GM21515 (cell line): ENCODE measurements at regions not wholly inside any gene's neighbourhood (a gene's known extent, or its start where the extent isn't known, plus 50 kb on each side); places are given as distances from the start of the nearest gene placed in this dataset.
A peak's percentile ranks its signal among the peaks of the same experiment; 100 is the strongest.

Source experiments
- ATAC-seq: cut with Tn5 transposase; IDR thresholded peaks from one replicate; pipeline ENCODE4 v1.9.1; 2021; ENCODE audit not compliant: unreplicated experiment

DNA sequence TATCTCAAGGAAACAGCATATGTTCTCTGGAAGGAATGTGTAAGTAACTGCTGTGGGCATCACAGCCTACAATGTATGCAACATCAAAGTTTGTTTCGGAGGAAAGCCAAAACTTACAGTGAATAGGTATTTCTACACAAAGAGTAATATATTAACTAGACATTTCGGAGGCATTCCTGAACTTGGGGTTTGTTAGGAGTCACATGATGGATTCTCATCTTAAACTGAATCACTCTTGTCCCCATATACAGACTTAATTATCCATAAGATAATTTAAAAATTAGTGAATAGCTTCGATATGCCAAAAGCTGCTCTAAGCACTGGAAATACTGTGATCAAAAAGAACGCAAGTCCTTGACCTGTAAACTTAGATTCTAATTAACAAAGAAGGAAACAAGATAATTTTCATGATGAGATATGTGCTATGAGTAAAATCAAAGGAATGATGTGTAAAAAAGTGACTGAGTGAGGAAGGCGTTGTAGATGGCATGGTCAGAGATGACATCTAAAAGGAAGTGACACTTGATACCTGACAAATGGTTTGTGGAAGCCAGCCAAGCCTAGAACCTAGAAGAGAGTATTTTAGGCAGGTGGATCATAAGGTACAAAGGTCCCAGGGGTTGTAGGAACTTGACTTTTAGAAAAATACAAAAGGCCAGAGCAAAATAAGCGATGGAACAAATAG is 273.1 kb downstream of the MRPL39 start:
- ATAC-seq: no peak

GRCh38 chr21:25331286-25331685 is 276.0 kb downstream of the MRPL39 start:
- ATAC-seq: no peak

- ATAC-seq: no peak
These were observed 277.0 kb downstream of the MRPL39 start for GRCh38 chr21:25330266-25330665.

GRCh38 chr21:25329227-25329825 is 278.0 kb downstream of the MRPL39 start:
- ATAC-seq: no peak

DNA sequence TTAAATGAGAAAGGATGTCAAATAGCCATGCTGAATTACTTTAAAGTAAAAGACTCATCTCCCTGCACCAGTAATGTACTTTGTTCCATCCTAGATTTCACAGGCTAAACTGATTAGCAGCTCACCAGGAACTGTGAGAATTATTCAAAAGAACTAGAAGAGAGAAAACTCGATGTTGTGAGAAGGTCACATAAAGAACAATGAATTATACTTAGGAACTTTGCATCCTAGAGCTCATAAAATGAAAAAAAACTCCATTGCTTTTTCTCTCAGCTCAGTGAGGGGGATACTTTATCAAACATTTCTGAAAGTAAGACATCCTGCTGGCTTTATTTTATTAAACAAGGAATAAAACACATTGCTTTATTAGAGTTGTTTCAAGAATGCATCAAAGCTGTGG is 278.5 kb downstream of the MRPL39 start:
- ATAC-seq: no peak

DNA sequence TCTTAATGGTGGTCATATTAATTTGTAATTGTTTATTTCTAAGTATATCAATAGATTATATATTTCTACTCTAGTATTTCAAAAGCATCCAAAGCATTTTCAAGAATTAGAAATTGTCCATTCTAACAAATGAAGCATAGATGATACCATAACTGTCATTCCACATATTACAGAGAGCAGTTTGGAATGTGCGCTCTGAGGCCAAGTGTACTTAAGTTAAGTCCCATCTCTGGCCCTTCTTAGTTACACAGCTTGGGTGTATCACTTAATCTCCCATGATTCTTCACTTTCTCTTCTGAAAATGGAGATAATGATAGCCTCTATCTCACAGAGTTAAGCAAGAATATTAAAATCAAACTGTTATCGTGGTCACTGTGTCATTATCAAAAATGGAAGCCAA is 281.1 kb downstream of the MRPL39 start:
- ATAC-seq: no peak

- no peak for ATAC-seq
These were observed 282.6 kb downstream of the MRPL39 start for GRCh38 chr21:25324666-25325065.

GRCh38 chr21:25323356-25323949 is 283.8 kb downstream of the MRPL39 start:
- no peak for ATAC-seq

- ATAC-seq: no peak
These were observed 293.0 kb downstream of the MRPL39 start for GRCh38 chr21:25314247-25314646.

GRCh38 chr21:25313829-25314228 is 293.5 kb downstream of the MRPL39 start:
- ATAC-seq: no peak

- no peak for ATAC-seq
These were observed 299.8 kb downstream of the MRPL39 start for GRCh38 chr21:25307489-25307888.

GRCh38 chr21:25304611-25305010 is 302.7 kb downstream of the MRPL39 start:
- no peak for ATAC-seq

DNA sequence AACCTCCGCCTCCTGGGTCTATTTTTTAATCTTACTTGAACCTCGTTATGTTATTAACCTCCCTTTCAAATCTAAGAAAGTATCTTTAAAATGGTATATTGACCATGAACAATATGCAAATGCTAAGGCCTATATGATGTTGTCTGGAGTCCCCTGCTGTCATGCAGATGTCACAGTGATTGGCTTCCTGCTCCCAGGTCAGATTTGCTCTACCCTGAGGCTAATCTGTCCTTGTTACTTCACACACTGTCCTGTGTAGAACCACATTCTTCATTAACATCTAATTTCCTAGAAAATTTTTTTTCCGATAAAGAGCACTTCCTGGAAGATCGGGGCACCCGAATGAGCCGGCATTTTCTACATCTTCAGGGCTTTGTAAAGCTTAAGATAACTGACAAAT is 306.6 kb downstream of the MRPL39 start:
- ATAC-seq: no peak

DNA sequence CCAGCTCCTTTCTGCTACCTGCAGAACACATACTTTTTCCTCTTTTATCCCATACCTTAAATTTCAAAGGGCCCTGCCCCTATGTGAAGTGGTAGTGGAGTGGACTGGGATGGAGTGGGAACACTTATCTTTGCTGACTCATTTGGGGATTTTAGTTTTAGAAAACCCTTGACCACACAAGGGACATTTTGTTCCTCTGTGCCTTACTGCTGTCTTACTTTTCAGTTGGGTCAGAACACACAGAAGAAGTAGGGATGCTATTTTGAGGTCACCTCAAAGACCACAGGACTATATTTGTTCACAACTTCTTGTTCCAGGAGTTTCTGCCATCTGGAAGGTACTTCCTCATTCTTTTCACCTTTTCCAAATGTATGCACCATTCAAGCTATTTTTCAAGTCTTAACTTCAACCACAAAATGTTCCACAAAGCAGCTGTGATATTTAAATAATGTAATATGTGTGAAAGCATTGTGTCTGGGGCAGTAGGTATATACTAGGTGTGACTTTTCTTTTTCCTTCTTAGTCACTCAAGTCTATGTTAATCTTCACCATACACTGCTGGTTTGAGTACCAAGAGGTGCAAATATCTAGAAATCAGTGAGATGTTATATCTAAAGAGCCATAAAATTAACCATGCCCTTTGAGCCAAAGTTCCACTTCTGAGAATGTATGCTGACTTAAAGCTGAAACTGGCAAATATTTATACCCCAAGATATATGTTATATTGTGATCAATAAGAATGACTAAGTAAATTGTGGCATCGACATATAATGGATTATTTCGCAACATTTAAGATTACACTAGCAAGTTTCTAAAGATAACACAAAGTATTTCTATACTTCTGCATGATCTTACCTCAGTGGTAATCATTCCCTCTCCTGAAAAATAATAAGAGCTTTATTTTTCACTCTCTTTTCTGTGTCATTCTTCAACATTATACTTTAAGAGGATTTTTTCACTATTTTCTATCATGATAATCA is 308.5 kb downstream of the MRPL39 start:
- peak; percentile 87 for ATAC-seq

DNA sequence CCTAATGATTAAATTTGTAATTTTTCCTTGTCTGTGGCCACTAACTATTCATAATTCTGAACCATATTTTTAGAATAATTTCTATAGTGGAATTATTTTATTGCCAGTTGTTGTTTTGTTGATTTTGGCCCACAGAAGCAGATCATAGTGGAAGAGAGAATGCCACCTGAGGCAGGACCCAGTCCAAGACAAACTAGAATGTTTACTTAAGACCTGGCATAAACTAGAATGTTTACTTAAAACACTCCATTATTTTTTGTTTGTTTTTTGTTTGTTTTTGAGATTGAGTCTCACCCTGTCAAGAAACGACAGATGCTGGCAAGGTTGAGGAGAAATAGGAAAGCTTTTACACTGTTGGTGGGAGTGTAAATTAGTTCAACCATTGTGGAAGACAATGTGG is 310.2 kb downstream of the MRPL39 start:
- no peak for ATAC-seq

- ATAC-seq: no peak
These were observed 311.0 kb downstream of the MRPL39 start for GRCh38 chr21:25296252-25296651.

- no peak for ATAC-seq
These were observed 314.9 kb downstream of the MRPL39 start for GRCh38 chr21:25292396-25292795.

- ATAC-seq: no peak
These were observed 323.6 kb downstream of the MRPL39 start for GRCh38 chr21:25283720-25284119.

DNA sequence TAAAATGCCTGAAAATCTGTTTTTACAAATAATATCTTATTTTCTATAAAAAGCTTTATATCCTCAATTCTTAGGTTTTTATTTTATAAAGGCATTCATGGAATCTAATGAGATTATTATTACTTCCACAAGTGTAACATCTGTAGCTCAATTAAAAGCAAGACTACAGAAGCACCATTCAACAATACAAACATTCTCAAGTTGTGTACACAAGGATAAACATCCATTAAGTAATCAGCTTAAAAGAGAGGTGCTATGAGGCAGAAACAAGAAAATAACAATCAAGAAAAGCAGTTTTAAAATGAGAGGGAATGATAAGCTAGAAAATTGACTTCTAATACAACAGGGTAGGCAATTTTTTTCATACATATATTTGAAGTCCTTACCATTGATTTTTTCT is 326.1 kb downstream of the MRPL39 start:
- no peak for ATAC-seq

DNA sequence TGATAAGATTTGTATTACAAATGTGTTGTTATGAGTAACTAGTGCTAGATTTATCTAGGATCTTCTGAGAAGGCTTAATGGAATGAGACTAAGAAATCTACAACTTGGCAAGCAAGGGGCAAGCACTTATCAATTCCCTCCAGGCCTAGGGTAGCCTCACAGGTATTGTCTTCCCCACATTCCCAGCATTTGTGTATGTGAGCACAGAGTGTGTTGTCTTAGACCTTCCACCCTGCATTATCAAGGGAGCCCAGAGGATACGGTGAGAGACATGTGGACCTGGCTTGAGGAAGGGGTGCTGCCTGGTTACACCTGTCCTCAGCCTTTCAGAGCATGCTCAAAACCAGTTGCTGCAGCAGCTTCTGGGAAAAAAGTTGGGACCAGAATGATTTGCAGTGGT is 327.2 kb downstream of the MRPL39 start:
- ATAC-seq: no peak

DNA sequence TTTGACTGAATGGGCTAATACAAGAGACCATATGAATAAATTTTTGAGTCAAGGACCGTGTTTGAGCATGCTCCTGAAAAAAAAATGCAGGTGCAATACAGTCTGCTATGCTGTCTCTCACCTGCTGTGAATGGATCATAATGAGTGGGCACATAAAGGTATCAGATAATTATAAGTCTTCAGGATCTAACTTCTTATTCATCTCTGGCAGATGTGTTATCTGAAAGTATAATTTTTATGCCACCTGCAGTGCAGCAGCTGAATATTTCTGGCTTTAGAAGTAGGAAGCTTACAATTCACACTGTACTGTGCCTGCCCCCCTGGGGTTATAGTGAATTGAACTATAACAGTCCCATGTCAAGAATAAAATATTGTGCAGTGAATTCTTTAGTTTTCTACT is 333.3 kb downstream of the MRPL39 start:
- ATAC-seq: no peak
